Activated T-cell treated with anti-CD3 and anti-CD28 coated beads, Interleukin-2, amount 50 U/mL, for 24 hours (primary cell): ENCODE measurements at regions not wholly inside any gene's neighbourhood (a gene's known extent, or its start where the extent isn't known, plus 50 kb on each side); places are given as distances from the start of the nearest gene placed in this dataset.
"Not testable (repeated sequence)": the region's sequence is repeated elsewhere in the genome, so short reads cannot be mapped to it uniquely, and the experiment has no call there.

Experiments used
- DNase-seq: peaks from one replicate; pipeline ENCODE4 v3.0.0-alpha.2; 2020
- H3K27ac Mint-ChIP-seq: 2 replicates; pipeline ENCODE4 v1.8.0; 2020; ENCODE audit warnings: mild to moderate bottlenecking, mixed read lengths
- H3K27me3 Mint-ChIP-seq: 2 replicates; pipeline ENCODE4 v1.8.0; 2020; ENCODE audit warnings: mixed read lengths
- H3K36me3 Mint-ChIP-seq: 2 replicates; pipeline ENCODE4 v1.8.0; 2020; ENCODE audit warnings: low read depth, mixed read lengths
- H3K4me1 Mint-ChIP-seq: 2 replicates; pipeline ENCODE4 v1.8.0; 2020; ENCODE audit warnings: low read depth, mixed read lengths
- H3K4me3 Mint-ChIP-seq: 2 replicates; pipeline ENCODE4 v1.8.0; 2020; ENCODE audit warnings: mild to moderate bottlenecking, moderate library complexity, mixed read lengths
- H3K9me3 Mint-ChIP-seq: 2 replicates; pipeline ENCODE4 v1.8.0; 2020; ENCODE audit warnings: mixed read lengths

DNA sequence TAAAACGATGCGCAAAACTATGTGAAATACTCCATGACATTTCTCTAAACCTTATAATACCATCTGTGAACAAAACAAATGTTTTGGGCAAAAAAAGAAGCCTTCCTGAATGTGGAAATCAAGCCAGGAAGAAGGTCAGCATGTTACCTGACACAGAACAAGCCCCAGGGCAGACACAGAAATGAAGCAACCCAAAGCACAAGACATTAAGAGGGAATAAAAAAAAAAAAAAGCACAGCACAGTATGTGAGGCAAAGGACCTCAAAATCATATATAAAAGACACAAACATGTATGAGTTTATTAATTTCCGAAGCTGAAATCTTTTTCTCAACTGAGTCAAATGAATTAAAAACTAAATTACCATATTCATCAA is 161.8 kb downstream of the SKIDA1 start:
- no peak for DNase-seq
- H3K4me1 Mint-ChIP-seq, result no peaks in the 10 kb centered on the region
- H3K27ac Mint-ChIP-seq, result no peak overlapping the region
- H3K9me3 Mint-ChIP-seq, result no peaks in the 10 kb centered on the region
- no peak overlapping the region for H3K4me3 Mint-ChIP-seq
- no peaks in the 10 kb centered on the region for H3K27me3 Mint-ChIP-seq
- H3K36me3 Mint-ChIP-seq, result no peaks in the 10 kb centered on the region

GRCh38 chr10:21363092-21363730 is 162.3 kb downstream of the SKIDA1 start:
- no peaks in the 10 kb centered on the region for H3K36me3 Mint-ChIP-seq
- no peak overlapping the region for H3K27ac Mint-ChIP-seq
- no peaks in the 10 kb centered on the region for H3K4me1 Mint-ChIP-seq
- no peaks in the 10 kb centered on the region for H3K9me3 Mint-ChIP-seq
- DNase-seq, result no peak
- H3K4me3 Mint-ChIP-seq, result no peak overlapping the region
- H3K27me3 Mint-ChIP-seq, result no peaks in the 10 kb centered on the region

DNA sequence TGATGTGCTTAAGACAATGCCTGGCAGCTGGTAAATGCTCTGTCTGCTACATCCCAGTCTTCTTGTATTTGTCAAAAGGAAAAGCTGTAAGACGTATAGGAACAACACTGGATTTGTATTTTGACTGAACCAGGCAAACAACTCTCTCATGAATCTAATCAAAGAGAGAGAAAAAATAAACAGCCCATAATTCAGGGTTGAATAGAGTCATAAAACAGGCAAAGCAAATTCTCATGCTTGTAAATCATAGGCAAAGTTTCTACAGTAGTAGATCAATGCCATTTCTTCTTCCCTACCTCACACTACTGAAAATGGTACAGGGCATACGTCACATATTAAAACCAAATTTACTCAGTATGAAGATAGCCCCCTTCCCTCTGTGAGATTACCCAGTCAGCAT is 166.3 kb downstream of the SKIDA1 start:
- no peaks in the 10 kb centered on the region for H3K36me3 Mint-ChIP-seq
- DNase-seq, result no peak
- H3K4me3 Mint-ChIP-seq, result no peak overlapping the region
- no peaks in the 10 kb centered on the region for H3K9me3 Mint-ChIP-seq
- H3K4me1 Mint-ChIP-seq, result no peaks in the 10 kb centered on the region
- no peaks in the 10 kb centered on the region for H3K27me3 Mint-ChIP-seq
- no peak overlapping the region for H3K27ac Mint-ChIP-seq

GRCh38 chr10:21355591-21356011 is 169.9 kb downstream of the SKIDA1 start:
- no peak for DNase-seq
- no peaks in the 10 kb centered on the region for H3K4me1 Mint-ChIP-seq
- no peaks in the 10 kb centered on the region for H3K36me3 Mint-ChIP-seq
- no peaks in the 10 kb centered on the region for H3K27me3 Mint-ChIP-seq
- no peak overlapping the region for H3K4me3 Mint-ChIP-seq
- no peaks in the 10 kb centered on the region for H3K9me3 Mint-ChIP-seq
- no peak overlapping the region for H3K27ac Mint-ChIP-seq

DNA sequence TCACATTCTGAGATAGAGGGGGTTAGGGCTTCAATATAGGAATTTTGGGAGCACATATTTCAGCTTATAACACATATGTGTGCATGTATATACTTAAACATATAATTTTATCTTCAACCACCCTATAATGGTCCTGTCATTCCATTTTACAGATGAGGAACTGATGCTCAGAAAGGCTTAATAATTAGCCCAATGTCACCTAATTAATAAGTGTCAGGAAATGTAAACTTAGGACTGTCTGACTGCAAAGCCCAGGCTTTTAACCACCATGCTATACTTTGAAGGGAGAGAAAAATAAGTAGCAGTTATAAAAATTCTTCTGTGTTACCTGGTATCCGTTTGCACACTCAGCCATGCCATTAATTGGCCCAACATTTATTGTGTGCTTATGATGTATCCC is 172.6 kb downstream of the SKIDA1 start:
- Mint-ChIP-seq H3K27me3 (peaks cover 4% of the 10 kb centered on the region), H3K36me3 (no peaks in the 10 kb centered on the region), H3K4me1 (no peaks in the 10 kb centered on the region), H3K27ac (no peak overlapping the region), H3K4me3 (no peak overlapping the region), H3K9me3 (no peaks in the 10 kb centered on the region)
- DNase-seq, result no peak

DNA sequence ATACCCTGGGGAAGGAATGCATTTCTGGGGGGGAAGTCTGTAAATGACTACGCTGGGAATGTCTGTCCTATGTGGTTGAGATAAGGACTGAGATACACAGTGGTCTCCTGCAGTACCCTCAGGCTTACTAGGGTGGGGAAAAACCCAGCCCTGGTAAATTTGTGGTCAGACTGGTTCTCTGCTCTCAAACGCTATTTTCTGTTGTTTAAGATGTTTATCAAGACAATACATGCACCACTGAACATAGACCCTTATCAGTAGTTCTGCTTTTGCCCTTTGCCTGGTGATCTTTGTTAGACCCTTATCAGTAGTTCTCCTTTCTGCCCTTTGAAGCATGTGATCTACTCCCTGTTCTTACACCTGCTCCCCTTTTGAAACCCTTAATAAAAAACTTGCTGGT is 173.9 kb downstream of the SKIDA1 start:
- DNase-seq, H3K4me3 Mint-ChIP-seq, H3K27me3 Mint-ChIP-seq, H3K4me1 Mint-ChIP-seq, H3K9me3 Mint-ChIP-seq, H3K27ac Mint-ChIP-seq, H3K36me3 Mint-ChIP-seq: not testable (repeated sequence)

GRCh38 chr10:21349912-21350286 is 175.6 kb downstream of the SKIDA1 start:
- Mint-ChIP-seq H3K4me1 (no peaks in the 10 kb centered on the region), H3K27ac (no peak overlapping the region), H3K27me3 (peaks cover 4% of the 10 kb centered on the region), H3K4me3 (no peak overlapping the region), H3K9me3 (no peaks in the 10 kb centered on the region), H3K36me3 (no peaks in the 10 kb centered on the region)
- DNase-seq, result no peak

DNA sequence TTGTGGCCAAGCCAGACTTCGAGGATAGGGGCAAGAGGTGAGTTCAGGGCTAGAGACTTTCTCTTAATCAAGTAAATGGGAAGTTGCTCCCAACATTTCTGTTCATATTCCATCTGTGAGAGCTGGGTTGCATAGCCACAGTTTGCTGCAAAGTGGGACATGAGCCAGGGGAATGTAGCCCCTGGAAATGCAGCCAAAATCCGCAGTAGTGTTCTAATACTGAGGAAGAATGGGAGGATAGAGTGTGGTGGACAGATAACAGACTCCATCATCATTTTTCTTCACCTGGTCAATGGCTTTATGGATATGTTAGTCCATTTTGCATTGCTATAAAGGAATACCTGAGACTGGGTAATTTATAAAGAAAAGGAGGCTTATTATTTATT is 177.7 kb downstream of the SKIDA1 start:
- H3K36me3 Mint-ChIP-seq, result no peaks in the 10 kb centered on the region
- no peaks in the 10 kb centered on the region for H3K4me1 Mint-ChIP-seq
- H3K9me3 Mint-ChIP-seq, result no peaks in the 10 kb centered on the region
- DNase-seq, result no peak
- no peak overlapping the region for H3K27ac Mint-ChIP-seq
- no peak overlapping the region for H3K4me3 Mint-ChIP-seq
- peaks cover 4% of the 10 kb centered on the region for H3K27me3 Mint-ChIP-seq

GRCh38 chr10:21347043-21347784 is 178.3 kb downstream of the SKIDA1 start:
- no peaks in the 10 kb centered on the region for H3K9me3 Mint-ChIP-seq
- H3K27ac Mint-ChIP-seq, result no peak overlapping the region
- no peak for DNase-seq
- no peak overlapping the region for H3K4me3 Mint-ChIP-seq
- peaks cover 4% of the 10 kb centered on the region for H3K27me3 Mint-ChIP-seq
- H3K4me1 Mint-ChIP-seq, result no peaks in the 10 kb centered on the region
- H3K36me3 Mint-ChIP-seq, result no peaks in the 10 kb centered on the region

GRCh38 chr10:21343087-21343486 is 182.4 kb downstream of the SKIDA1 start:
- Mint-ChIP-seq H3K27ac (no peak overlapping the region), H3K9me3 (no peaks in the 10 kb centered on the region), H3K27me3 (peaks cover 9% of the 10 kb centered on the region), H3K36me3 (no peaks in the 10 kb centered on the region), H3K4me3 (no peak overlapping the region), H3K4me1 (no peaks in the 10 kb centered on the region)
- DNase-seq, result no peak

- H3K4me1 Mint-ChIP-seq, DNase-seq, H3K27me3 Mint-ChIP-seq, H3K4me3 Mint-ChIP-seq, H3K9me3 Mint-ChIP-seq, H3K36me3 Mint-ChIP-seq, H3K27ac Mint-ChIP-seq: not testable (repeated sequence)
Observed at GRCh38 chr10:21342499-21342898, 183.0 kb downstream of the SKIDA1 start.

DNA sequence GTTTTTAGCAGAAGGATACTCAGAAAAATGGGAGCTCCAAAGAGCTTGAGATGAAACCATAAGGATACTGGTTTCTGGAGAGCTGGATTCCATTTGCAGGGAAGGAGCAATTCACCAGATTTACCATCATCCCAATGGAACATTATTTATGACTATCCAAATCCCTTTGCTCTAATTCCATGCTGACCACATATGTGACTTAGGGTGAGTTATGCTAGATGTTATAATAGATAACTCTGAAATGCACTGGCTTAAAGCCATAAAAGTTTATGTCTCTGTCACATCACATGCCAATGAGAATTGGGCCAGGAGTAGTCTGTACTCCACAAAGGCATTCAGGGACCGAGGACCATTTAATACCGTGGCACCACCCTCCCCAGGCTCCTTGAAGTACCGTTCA is 185.2 kb downstream of the SKIDA1 start:
- DNase-seq, result no peak
- peaks cover 9% of the 10 kb centered on the region for H3K27me3 Mint-ChIP-seq
- H3K27ac Mint-ChIP-seq, result no peak overlapping the region
- no peak overlapping the region for H3K4me3 Mint-ChIP-seq
- H3K36me3 Mint-ChIP-seq, result no peaks in the 10 kb centered on the region
- no peaks in the 10 kb centered on the region for H3K9me3 Mint-ChIP-seq
- no peaks in the 10 kb centered on the region for H3K4me1 Mint-ChIP-seq

DNA sequence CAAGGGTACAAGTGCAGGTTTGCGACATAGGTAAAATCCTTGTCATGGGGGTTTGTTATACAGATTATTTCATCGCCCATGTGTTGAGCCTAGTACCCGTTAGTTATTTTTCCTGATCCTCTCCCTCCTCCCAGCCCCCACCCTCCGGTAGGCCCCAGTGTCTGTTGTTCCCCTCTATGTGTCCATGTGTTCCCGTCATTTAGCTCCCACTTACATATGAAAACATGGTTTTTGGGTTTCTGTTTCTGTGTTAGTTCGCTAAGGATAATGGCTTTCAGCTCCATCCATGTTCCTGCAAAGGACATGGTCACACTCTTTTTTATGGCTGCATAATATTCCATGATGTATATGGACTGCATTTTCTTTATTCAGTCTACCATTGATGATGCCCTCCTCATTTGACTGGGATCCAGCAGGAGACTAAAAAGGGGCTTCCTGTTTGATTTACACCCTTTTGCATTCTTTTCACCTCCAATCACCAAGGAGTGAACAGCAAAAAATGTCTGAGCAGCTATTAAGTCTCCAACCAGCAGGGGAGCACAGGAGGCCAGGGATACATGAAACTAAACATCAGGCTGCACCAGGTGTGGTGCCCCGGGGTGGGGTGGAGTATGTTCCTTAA is 188.2 kb downstream of the SKIDA1 start:
- no peaks in the 10 kb centered on the region for H3K9me3 Mint-ChIP-seq
- H3K4me1 Mint-ChIP-seq, result no peaks in the 10 kb centered on the region
- H3K36me3 Mint-ChIP-seq, result no peaks in the 10 kb centered on the region
- no peak overlapping the region for H3K27ac Mint-ChIP-seq
- no peak overlapping the region for H3K4me3 Mint-ChIP-seq
- no peak for DNase-seq
- H3K27me3 Mint-ChIP-seq, result peaks cover 9% of the 10 kb centered on the region

DNA sequence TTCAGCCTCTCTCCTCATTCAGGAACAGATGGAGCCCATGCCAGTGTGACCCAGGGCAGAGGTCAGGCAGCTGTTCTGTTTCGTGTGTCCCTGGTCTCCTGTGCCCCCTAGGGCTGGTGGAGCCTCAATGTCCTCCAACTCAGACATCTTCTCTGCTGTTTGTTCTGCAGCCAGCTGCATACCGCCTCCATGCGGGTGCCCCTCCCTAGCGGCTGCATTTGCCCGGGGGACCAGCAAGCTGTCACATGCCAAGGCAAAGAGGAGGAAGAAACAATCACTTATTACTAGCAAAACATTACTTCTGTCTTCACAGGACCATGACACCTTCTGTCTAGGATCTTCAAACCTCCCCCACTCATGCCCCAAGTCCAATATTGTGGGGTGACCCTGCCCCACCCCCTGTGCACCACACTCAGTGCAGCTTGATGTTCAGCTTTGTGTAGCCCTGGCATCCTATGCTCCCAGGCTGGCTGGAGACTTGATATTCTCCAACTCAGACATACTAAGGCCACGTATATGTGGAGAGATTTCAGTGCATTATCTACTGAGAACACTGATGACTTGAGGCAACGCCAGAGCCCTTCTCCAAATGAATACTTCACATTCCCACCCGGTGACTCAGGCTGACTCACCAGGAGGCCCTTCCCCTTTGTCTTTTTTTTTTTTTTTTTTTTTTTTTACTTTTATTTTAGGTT is 188.9 kb downstream of the SKIDA1 start:
- DNase-seq, result no peak
- H3K4me3 Mint-ChIP-seq, result no peak overlapping the region

More for the DNA sequence above, 188.9 kb downstream of the SKIDA1 start:
- Mint-ChIP-seq H3K9me3 (no peaks in the 10 kb centered on the region), H3K27ac (no peak overlapping the region), H3K36me3 (no peaks in the 10 kb centered on the region), H3K4me1 (no peaks in the 10 kb centered on the region), H3K27me3 (peaks cover 9% of the 10 kb centered on the region)
